T-helper 2 cell (primary cell): ENCODE measurements at regions not wholly inside any gene's neighbourhood (a gene's known extent, or its start where the extent isn't known, plus 50 kb on each side); places are given as distances from the start of the nearest gene placed in this dataset.

ENCODE experiments used
- DNase-seq, 5 experiments: peaks; one replicate each; pipeline versions ENCODE4 v3.0.0 to v3.0.0-alpha.2; 2012 to 2022

GRCh38 chr12:93106910-93107309, 177.8 kb upstream of the EEA1 start:
- DNase-seq = no peak

GRCh38 chr12:93107514-93108312, 178.6 kb upstream of the EEA1 start:
- no peak for DNase-seq

- no peak for DNase-seq
These were observed 179.9 kb upstream of the EEA1 start for GRCh38 chr12:93108985-93109384.

- no peak for DNase-seq
These were observed 180.6 kb upstream of the EEA1 start for GRCh38 chr12:93109551-93110203.

GRCh38 chr12:93111773-93112172, 182.7 kb upstream of the EEA1 start:
- no peak for DNase-seq

- DNase-seq = no peak
These were observed 184.4 kb upstream of the EEA1 start for GRCh38 chr12:93113317-93114006.

GRCh38 chr12:93115198-93115601, 186.1 kb upstream of the EEA1 start:
- no peak for DNase-seq

- DNase-seq = no peak
These were observed 186.6 kb upstream of the EEA1 start for GRCh38 chr12:93115646-93116045.

- no peak for DNase-seq
These were observed 187.5 kb upstream of the EEA1 start for GRCh38 chr12:93116632-93117031.

- no peak for DNase-seq
These were observed 192.8 kb upstream of the EEA1 start for GRCh38 chr12:93121729-93122488.

GRCh38 chr12:93122569-93123091, 193.5 kb upstream of the EEA1 start:
- DNase-seq = no peak

- DNase-seq = no peak
These were observed 196.0 kb upstream of the EEA1 start for GRCh38 chr12:93125126-93125525.

GRCh38 chr12:93126069-93126474, 197.0 kb upstream of the EEA1 start:
- no peak for DNase-seq

- DNase-seq = no peak
These were observed 198.0 kb upstream of the EEA1 start for GRCh38 chr12:93127107-93127560.

- DNase-seq = no peak
These were observed 198.7 kb upstream of the EEA1 start for GRCh38 chr12:93127582-93128331.

GRCh38 chr12:93128332-93128707, 199.2 kb upstream of the EEA1 start:
- DNase-seq = no peak

GRCh38 chr12:93130366-93131054, 201.4 kb upstream of the EEA1 start:
- no peak for DNase-seq

GRCh38 chr12:93133361-93133760, 204.3 kb upstream of the EEA1 start:
- no peak for DNase-seq

- DNase-seq = no peak
These were observed 205.2 kb upstream of the EEA1 start for GRCh38 chr12:93134175-93134890.

- DNase-seq = no peak
These were observed 205.8 kb upstream of the EEA1 start for GRCh38 chr12:93134893-93135285.
